ENCODE measurements at regions not wholly inside any gene's neighbourhood (a gene's known extent, or its start where the extent isn't known, plus 50 kb on each side); places are given as distances from the start of the nearest gene placed in this dataset.

GRCh38 chr12:74254784-74255183, 282.9 kb upstream of the ATXN7L3B start:
- H2AFZ ChIP-seq (ENCODE audit: low read length): no peak overlapping the region
- H3K79me2 ChIP-seq (ENCODE audit: control insufficient read depth in 1 of 2, insufficient read depth in 2 of 2, low read length in 2 of 2): no peaks in the 10 kb centered on the region
- no peaks in the 10 kb centered on the region for H4K20me1 ChIP-seq (replicated peaks in 1 of 2; ENCODE audit: control insufficient read depth in 1 of 2, insufficient read depth in 2 of 2, low read length in 2 of 2)
- no peak overlapping the region for H3K23ac ChIP-seq (ENCODE audit: insufficient read length)
- no peak overlapping the region for H3K4me2 ChIP-seq (ENCODE audit: insufficient read depth in 1 of 2, low read depth in 2 of 2, low read length in 2 of 2)
- TF ChIP-seq ZNF274 (IDR thresholded peaks at IDR 0.05; ENCODE audit: borderline replicate concordance, extremely low read depth, low read length): no peak
- TF ChIP-seq JUN (IDR thresholded peaks at IDR 0.05; ENCODE audit: low read depth, low read length): no peak
- TF ChIP-seq ATF2 (IDR thresholded peaks at IDR 0.05; ENCODE audit: low read length): no peak
- TF ChIP-seq RXRA (IDR thresholded peaks at IDR 0.05; ENCODE audit: insufficient read depth, low read depth, low read length): no peak
- TF ChIP-seq CTCF (IDR thresholded peaks at IDR 0.05; ENCODE audit: control extremely low read depth in 1 of 3, insufficient read depth in 1 of 3, low read depth in 1 of 3, low read length in 3 of 3): no peak
- no peak for TF ChIP-seq SIRT6 (IDR thresholded peaks at IDR 0.05; ENCODE audit: low read length)
- no peak for TF ChIP-seq CHD1 (IDR thresholded peaks at IDR 0.05; ENCODE audit: low read depth, low read length)
- no peak overlapping the region for H4K8ac ChIP-seq (ENCODE audit: extremely low read depth, insufficient read depth, low read length)
- ChIA-PET CTCF (ENCODE audit: partially characterized antibody) (no interaction called here), POLR2A (ENCODE audit: partially characterized antibody) (no interaction called here)
- FAIRE-seq (no peak), DNase-seq (ENCODE audit: low read depth in 1 of 2, low spot score in 2 of 2) (no peak)
- no peak overlapping the region for H3K4ac ChIP-seq (replicated peaks; ENCODE audit: insufficient read length, low read depth, low read length)
- no peak overlapping the region for H3K4me3 ChIP-seq (ENCODE audit: extremely low read depth in 1 of 4, insufficient read depth in 2 of 4, low read depth in 3 of 4, low read length in 4 of 4)
- H3K4me1 ChIP-seq (replicated peaks in 1 of 4; ENCODE audit: control insufficient read depth in 3 of 4, insufficient read depth in 4 of 4, low read length in 3 of 4): no peaks in the 10 kb centered on the region; a peak in 1 of 7 replicates
- H2BK20ac ChIP-seq (ENCODE audit: low read length): no peak overlapping the region
- H3K18ac ChIP-seq (ENCODE audit: extremely low read depth, low read length): no peak overlapping the region
- no peak overlapping the region for H2BK12ac ChIP-seq (ENCODE audit: low read depth, low read length)
- no peak overlapping the region for H3K9ac ChIP-seq (replicated peaks in 1 of 4; ENCODE audit: extremely low read depth in 1 of 4, low read depth in 3 of 4, low read length in 3 of 4)
- H3K27ac ChIP-seq (ENCODE audit: low read depth, low read length): no peak overlapping the region
- H3K27me3 ChIP-seq (replicated peaks in 1 of 4; ENCODE audit: control insufficient read depth in 3 of 4, extremely low read depth in 1 of 4, insufficient read depth in 3 of 4, low read length in 3 of 4): no peaks in the 10 kb centered on the region
- H2BK15ac ChIP-seq (ENCODE audit: low read length): no peak overlapping the region
- no peak overlapping the region for H4K5ac ChIP-seq (ENCODE audit: insufficient read length, low read depth, low read length)
- H2AK5ac ChIP-seq (ENCODE audit: low read depth, low read length): no peak overlapping the region
- no peak overlapping the region for H3K56ac ChIP-seq (replicated peaks; ENCODE audit: insufficient read length, low read depth, low read length)
- H4K91ac ChIP-seq (replicated peaks; ENCODE audit: insufficient read length, low read length): no peak overlapping the region
- H3K9me3 ChIP-seq (ENCODE audit: insufficient read depth in 2 of 2, low read depth in 1 of 2, low read length in 1 of 2): no peaks in the 10 kb centered on the region
- H2BK120ac ChIP-seq (replicated peaks; ENCODE audit: low read depth, low read length): no peak overlapping the region
- no peaks in the 10 kb centered on the region for H3K23me2 ChIP-seq (ENCODE audit: low read depth, low read length)
- H3K36me3 ChIP-seq (ENCODE audit: control insufficient read depth in 2 of 4, insufficient read depth in 4 of 4, low read length in 3 of 4): no peaks in the 10 kb centered on the region
- no peak overlapping the region for H3K14ac ChIP-seq (ENCODE audit: insufficient read length)
- H3K79me1 ChIP-seq (ENCODE audit: low read depth, low read length): no peaks in the 10 kb centered on the region
- no peak overlapping the region for H2BK5ac ChIP-seq (ENCODE audit: low read depth, low read length)

Measured in H1 (cell line).